Esophagus muscularis mucosa (tissue), 4 donors: ENCODE measurements at regions not wholly inside any gene's neighbourhood (a gene's known extent, or its start where the extent isn't known, plus 50 kb on each side); places are given as distances from the start of the nearest gene placed in this dataset.

Experiments
- DNase-seq: peaks from one replicate; pipeline ENCODE4 v3.0.0-alpha.2; 2017; ENCODE audit errors: extremely low spot score
- H3K27ac ChIP-seq, 4 donors: fragments of 200-600 bp; sonication (generic); replicated peaks in 1 of 4; 1 replicate in 3 of 4; 2 replicates in 1 of 4; pipeline ENCODE4 v1.5.1; 2016 to 2019; ENCODE audit warnings: mild to moderate bottlenecking in 1 of 4
- H3K27me3 ChIP-seq, 4 donors: fragments of 200-600 bp; sonication (generic); one replicate each; pipeline versions ENCODE4 v1.5.1 to v1.6.0; 2016 to 2019
- H3K36me3 ChIP-seq, 4 donors: fragments of 200-600 bp; sonication (generic); one replicate each; pipeline ENCODE4 v1.5.1; 2016 to 2019
- H3K4me1 ChIP-seq, 4 donors: fragments of 200-600 bp; sonication (generic); one replicate each; pipeline ENCODE4 v1.5.1; 2016 to 2019
- H3K4me3 ChIP-seq, 4 donors: fragments of 200-600 bp; sonication (generic); 1 replicate in 2 of 4; 2 replicates in 2 of 4; pipeline ENCODE4 v1.5.1; 2016 to 2019; ENCODE audit warnings: mild to moderate bottlenecking in 4 of 4, moderate library complexity in 1 of 4
- H3K9me3 ChIP-seq, 4 donors: fragments of 200-600 bp; sonication (generic); 1 replicate in 3 of 4; 2 replicates in 1 of 4; pipeline ENCODE4 v1.5.1; 2016 to 2019
- EP300 ChIP-seq: sonication (generic); formaldehyde crosslinking; IDR thresholded peaks from one replicate; pipeline ENCODE4 v1.6.1; 2017; ENCODE audit warnings: antibody characterized with exemption
- POLR2A ChIP-seq: fragments of 450-650 bp; IDR thresholded peaks from one replicate; pipeline ENCODE4 v1.6.1; 2017; ENCODE audit warnings: antibody characterized with exemption, moderate library complexity, mild to moderate bottlenecking, low read depth
- POLR2AphosphoS5 ChIP-seq, 2 donors: sonication (generic); formaldehyde crosslinking; IDR thresholded peaks; one replicate each; pipeline ENCODE4 v1.6.1; 2017; ENCODE audit warnings: antibody characterized with exemption in 2 of 2
- WGBS: methylation state at CpG from one replicate; pipeline ENCODE4 v1.1.5; 2018; 5-methylcytosine and 5-hydroxymethylcytosine counted together
- intact Hi-C: fragments of 100-400 bp; cut with DNase I; formaldehyde crosslinking; loops from one replicate; pipeline ENCODE4 v1.15.1; 2023
- TF ChIP-seq, protein P1 (sequence below), 3 experiments: fragments of 200-600 bp in 2 of 3; fragments of 450-650 bp in 1 of 3; sonication (generic) in 2 of 3; IDR thresholded peaks; one replicate each; pipeline ENCODE4 v1.5.1; 2017 to 2019; ENCODE audit warnings: antibody characterized with exemption in 3 of 3, mild to moderate bottlenecking in 2 of 3, moderate library complexity in 1 of 3

DNA sequence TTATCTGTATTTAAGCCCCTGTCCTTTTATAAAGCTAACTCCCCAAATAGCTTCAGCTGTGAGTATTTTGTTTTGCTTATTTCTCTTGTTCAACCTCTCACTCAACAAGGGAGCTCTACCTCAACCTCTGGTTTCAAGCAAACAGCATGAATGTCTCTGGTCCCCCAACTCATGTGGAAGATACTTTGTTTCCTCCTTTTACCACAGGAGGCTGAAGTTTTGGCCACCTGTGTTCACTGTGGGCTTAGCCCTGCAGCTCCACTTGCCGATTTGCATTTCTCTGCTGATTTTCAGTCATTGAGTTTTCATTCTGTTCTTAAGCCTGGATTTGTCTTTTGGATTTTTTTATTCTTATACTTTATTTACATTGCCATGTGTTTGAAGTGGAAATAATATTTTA lies 613.1 kb downstream of the USP25 start:
- Histone ChIP-seq H3K4me3 (no peak overlapping the region), H3K27ac (no peak overlapping the region), H3K9me3 (no peaks in the 10 kb centered on the region), H3K4me1 (no peaks in the 10 kb centered on the region), H3K36me3 (no peaks in the 10 kb centered on the region), H3K27me3 (no peaks in the 10 kb centered on the region)
- TF ChIP-seq POLR2AphosphoS5 (IDR thresholded peaks at IDR 0.05) = no peak
- no peak for TF ChIP-seq POLR2A
- no peak for TF ChIP-seq EP300
- TF ChIP-seq, protein P1, sequence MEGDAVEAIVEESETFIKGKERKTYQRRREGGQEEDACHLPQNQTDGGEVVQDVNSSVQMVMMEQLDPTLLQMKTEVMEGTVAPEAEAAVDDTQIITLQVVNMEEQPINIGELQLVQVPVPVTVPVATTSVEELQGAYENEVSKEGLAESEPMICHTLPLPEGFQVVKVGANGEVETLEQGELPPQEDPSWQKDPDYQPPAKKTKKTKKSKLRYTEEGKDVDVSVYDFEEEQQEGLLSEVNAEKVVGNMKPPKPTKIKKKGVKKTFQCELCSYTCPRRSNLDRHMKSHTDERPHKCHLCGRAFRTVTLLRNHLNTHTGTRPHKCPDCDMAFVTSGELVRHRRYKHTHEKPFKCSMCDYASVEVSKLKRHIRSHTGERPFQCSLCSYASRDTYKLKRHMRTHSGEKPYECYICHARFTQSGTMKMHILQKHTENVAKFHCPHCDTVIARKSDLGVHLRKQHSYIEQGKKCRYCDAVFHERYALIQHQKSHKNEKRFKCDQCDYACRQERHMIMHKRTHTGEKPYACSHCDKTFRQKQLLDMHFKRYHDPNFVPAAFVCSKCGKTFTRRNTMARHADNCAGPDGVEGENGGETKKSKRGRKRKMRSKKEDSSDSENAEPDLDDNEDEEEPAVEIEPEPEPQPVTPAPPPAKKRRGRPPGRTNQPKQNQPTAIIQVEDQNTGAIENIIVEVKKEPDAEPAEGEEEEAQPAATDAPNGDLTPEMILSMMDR (IDR thresholded peaks at IDR 0.05) = no peak
- no peak for DNase-seq
- 93% methylated on average over 1 of the region's 1 CpG for WGBS
- intact Hi-C loops = no loop called here

DNA sequence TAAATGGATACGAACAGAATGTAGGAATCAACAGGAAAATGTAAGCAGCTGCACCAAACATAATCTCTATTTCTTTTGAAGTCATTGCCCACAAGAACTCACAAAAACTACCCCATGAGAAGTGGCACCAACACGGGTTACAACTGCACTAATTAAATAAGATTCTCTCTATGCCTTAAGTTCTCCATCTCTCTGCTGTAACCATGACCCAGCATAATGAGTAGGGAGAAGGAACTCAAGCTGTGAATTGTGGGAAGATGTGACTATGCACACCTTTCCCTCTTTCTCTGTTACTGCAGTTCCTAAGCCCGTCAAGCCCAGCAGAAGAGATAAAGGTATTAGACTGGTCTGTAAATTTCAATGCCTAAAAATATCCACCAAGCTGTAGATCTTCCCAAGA lies 614.0 kb downstream of the USP25 start:
- 92% methylated on average over 3 of the region's 3 CpGs for WGBS
- Histone ChIP-seq H3K27ac (no peak overlapping the region), H3K9me3 (no peaks in the 10 kb centered on the region), H3K27me3 (no peaks in the 10 kb centered on the region), H3K4me3 (no peak overlapping the region), H3K36me3 (no peaks in the 10 kb centered on the region), H3K4me1 (no peaks in the 10 kb centered on the region)
- TF ChIP-seq POLR2A (no peak), POLR2AphosphoS5 (IDR thresholded peaks at IDR 0.05) (no peak), EP300 (no peak)
- TF ChIP-seq, protein P1 (IDR thresholded peaks at IDR 0.05) = no peak
- no peak for DNase-seq
- intact Hi-C loops = no loop called here

DNA sequence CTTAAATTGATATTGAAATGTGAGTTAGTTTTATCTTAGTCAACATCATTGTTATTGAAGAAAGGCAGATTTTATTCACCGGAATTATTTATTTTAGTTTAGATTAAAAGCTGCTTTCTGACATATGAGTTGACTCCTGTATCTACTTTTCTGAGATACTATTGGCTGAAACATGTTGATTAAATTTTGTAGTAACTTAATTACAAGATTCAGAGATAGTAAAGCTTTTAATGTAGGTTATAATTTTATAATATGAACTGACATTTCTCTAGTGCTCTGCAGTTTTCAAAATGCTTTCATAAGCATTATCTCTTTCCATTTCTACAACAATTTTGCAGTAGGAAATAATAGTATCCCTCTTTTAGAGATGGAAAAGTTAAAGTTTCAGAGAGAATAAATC lies 616.0 kb downstream of the USP25 start:
- H3K27me3 ChIP-seq = no peaks in the 10 kb centered on the region
- no peak for DNase-seq
- H3K36me3 ChIP-seq = no peaks in the 10 kb centered on the region
- no peaks in the 10 kb centered on the region for H3K9me3 ChIP-seq
- intact Hi-C loops = no loop called here
- no peak overlapping the region for H3K27ac ChIP-seq
- no peaks in the 10 kb centered on the region for H3K4me1 ChIP-seq
- H3K4me3 ChIP-seq = no peak overlapping the region
- TF ChIP-seq, protein P1 (IDR thresholded peaks at IDR 0.05) = no peak
- TF ChIP-seq POLR2AphosphoS5 (IDR thresholded peaks at IDR 0.05) (no peak), POLR2A (no peak), EP300 (no peak)
- WGBS = 98% methylated on average over 1 of the region's 1 CpG

DNA sequence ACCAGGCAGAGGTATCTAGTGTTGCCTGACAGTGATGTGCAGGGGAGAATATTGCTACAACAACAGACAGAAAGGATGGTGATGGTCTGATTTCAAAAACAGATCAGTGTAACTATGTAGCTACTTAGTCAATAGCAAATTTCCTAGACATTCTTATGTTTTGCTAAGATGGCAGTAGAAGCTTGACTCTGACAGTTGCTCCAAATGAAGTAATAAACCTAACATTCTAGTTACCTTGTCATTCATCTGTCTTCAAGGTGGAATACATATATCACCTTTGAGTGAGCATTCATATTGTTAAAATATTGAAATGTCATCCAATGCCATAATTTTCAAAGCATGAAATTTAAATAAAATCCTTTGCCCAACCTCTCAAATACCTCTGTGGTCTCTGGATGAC lies 617.4 kb downstream of the USP25 start:
- H3K27me3 ChIP-seq = no peaks in the 10 kb centered on the region
- no peaks in the 10 kb centered on the region for H3K36me3 ChIP-seq
- TF ChIP-seq POLR2AphosphoS5 (IDR thresholded peaks at IDR 0.05) (no peak), POLR2A (no peak), EP300 (no peak)
- TF ChIP-seq, protein P1 (IDR thresholded peaks at IDR 0.05) = no peak
- H3K9me3 ChIP-seq = no peaks in the 10 kb centered on the region
- DNase-seq = no peak
- no peaks in the 10 kb centered on the region for H3K4me1 ChIP-seq
- intact Hi-C loops = no loop called here
- H3K27ac ChIP-seq = no peak overlapping the region
- no peak overlapping the region for H3K4me3 ChIP-seq

DNA sequence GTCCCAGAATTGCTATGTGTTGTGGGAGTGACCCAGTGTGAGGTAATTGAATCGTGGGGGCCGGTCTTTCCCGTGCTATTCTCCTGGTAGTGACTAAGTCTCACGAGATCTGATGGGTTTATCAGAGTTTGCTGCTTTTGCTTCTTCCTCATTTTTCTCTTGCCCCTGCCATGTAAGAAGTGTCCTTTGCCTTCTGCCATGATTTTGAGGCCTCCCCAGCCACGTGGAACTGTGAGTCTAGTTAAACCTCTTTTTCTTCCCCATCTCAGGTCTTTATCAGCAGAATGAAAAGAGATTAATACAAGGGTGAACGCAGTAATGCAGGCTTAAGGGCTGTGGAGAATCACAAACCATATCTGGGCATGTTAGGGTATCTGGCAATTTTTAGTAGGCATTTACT lies 624.0 kb downstream of the USP25 start:
- Histone ChIP-seq H3K36me3 (no peaks in the 10 kb centered on the region), H3K27ac (no peak overlapping the region), H3K4me3 (no peak overlapping the region), H3K4me1 (peaks cover 0 to 14% (median 6%) of the 10 kb centered on the region in 4 donors), H3K9me3 (no peaks in the 10 kb centered on the region), H3K27me3 (no peaks in the 10 kb centered on the region)
- WGBS = 79% methylated on average over 6 of the region's 6 CpGs
- no peak for DNase-seq
- intact Hi-C loops = no loop called here
- TF ChIP-seq, protein P1 (IDR thresholded peaks at IDR 0.05) = no peak
- TF ChIP-seq EP300 (no peak), POLR2AphosphoS5 (IDR thresholded peaks at IDR 0.05) (no peak), POLR2A (no peak)
